Activated naive CD4-positive, alpha-beta T cell treated with anti-CD3 and anti-CD28 coated beads, Interleukin-2, amount 10 ng/mL, durations not matched to agents 7 days and 5 days (primary cell): ENCODE measurements at regions not wholly inside any gene's neighbourhood (a gene's known extent, or its start where the extent isn't known, plus 50 kb on each side); places are given as distances from the start of the nearest gene placed in this dataset.
"Not testable (repeated sequence)": the region's sequence is repeated elsewhere in the genome, so short reads cannot be mapped to it uniquely, and the experiment has no call there.

Source experiments
- CTCF ChIA-PET: fragments of 350-600 bp; sonication (Branson Sonifier 250); formaldehyde crosslinking; loops from one replicate; lab custom pipeline; 2021; ENCODE audit warnings: antibody characterized with exemption; lab: Charles Lee
- DNase-seq: peaks from one replicate; pipeline ENCODE4 v3.0.0-alpha.2; 2020
- H3K27ac Mint-ChIP-seq: one replicate; pipeline ENCODE4 v1.8.0; 2021; ENCODE audit warnings: mild to moderate bottlenecking, moderate library complexity, mixed read lengths
- H3K27me3 Mint-ChIP-seq: one replicate; pipeline ENCODE4 v1.8.0; 2021; ENCODE audit warnings: mild to moderate bottlenecking, mixed read lengths
- H3K36me3 Mint-ChIP-seq: one replicate; pipeline ENCODE4 v1.8.0; 2021; ENCODE audit warnings: mixed read lengths
- H3K4me1 Mint-ChIP-seq: one replicate; pipeline ENCODE4 v1.8.0; 2021; ENCODE audit warnings: mixed read lengths
- H3K4me3 Mint-ChIP-seq: one replicate; pipeline ENCODE4 v1.8.0; 2021; ENCODE audit warnings: mild to moderate bottlenecking, moderate library complexity, mixed read lengths
- H3K9me3 Mint-ChIP-seq: one replicate; pipeline ENCODE4 v1.8.0; 2021; ENCODE audit warnings: mixed read lengths

DNA sequence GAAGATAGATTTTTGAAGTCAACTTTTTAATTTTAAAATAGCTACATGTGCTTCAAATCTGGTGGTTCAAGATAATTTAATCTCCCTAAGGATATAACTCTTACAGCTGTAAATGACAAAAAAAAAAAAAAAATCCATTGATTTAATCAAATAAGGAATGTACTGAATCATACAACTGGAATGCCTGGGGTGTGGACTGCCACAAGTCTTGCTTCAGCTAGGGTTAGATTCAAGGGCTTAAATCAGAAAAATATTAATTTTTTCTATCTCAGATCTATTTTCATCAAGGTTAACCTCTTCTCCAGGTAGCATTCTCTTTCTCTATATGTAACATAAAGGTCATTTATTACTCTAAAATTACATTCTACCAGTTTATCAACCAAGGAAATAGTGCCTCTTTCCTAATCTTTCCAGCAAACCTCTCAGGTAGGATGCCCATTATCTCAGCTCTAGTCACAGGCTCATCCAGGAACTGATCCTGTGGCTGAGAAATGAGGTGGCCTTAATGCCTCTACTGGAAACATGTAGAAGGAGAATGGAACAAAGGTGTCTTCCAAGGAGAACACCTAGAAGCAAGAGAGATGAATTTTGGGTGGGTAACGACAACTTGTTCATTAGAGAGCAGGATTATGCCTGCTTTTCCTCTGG is 466.9 kb downstream of the CBLN4 start:
- DNase-seq = no peak
- Mint-ChIP-seq H3K4me1 (no peaks in the 10 kb centered on the region), H3K36me3 (no peaks in the 10 kb centered on the region), H3K27me3 (no peaks in the 10 kb centered on the region), H3K9me3 (peaks cover 11% of the 10 kb centered on the region), H3K27ac (no peak overlapping the region), H3K4me3 (no peak overlapping the region)
- CTCF ChIA-PET = no interaction called here

GRCh38 chr20:55535366-55535765 is 470.0 kb downstream of the CBLN4 start:
- Mint-ChIP-seq H3K36me3 (no peaks in the 10 kb centered on the region), H3K4me1 (no peaks in the 10 kb centered on the region), H3K9me3 (peaks cover 14% of the 10 kb centered on the region), H3K27me3 (no peaks in the 10 kb centered on the region), H3K27ac (no peak overlapping the region), H3K4me3 (no peak overlapping the region)
- no peak for DNase-seq
- CTCF ChIA-PET = no interaction called here

- no peak overlapping the region for H3K27ac Mint-ChIP-seq
- no peaks in the 10 kb centered on the region for H3K27me3 Mint-ChIP-seq
- CTCF ChIA-PET = no interaction called here
- peaks cover 14% of the 10 kb centered on the region for H3K9me3 Mint-ChIP-seq
- H3K36me3 Mint-ChIP-seq = no peaks in the 10 kb centered on the region
- H3K4me3 Mint-ChIP-seq = no peak overlapping the region
- no peaks in the 10 kb centered on the region for H3K4me1 Mint-ChIP-seq
- DNase-seq = no peak
Measured at GRCh38 chr20:55533632-55534031, 471.7 kb downstream of the CBLN4 start.

DNA sequence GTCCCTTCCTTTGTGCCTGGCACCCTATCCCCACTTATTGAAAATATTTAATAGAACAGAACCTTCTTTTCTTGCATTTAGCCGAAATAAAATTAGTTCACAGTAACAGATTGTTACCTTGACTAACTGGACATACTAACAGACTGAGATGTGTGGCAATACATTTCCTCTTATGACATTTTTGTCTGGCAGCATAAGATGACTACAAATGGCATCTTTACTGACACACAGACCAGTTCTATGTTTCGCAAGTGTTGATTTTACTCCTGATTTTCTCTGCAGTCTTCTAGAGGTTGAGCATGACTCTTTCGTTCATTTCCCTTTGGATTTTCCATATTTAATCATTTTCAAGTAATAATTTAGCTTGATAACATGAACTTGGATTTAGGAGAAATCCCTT is 474.6 kb downstream of the CBLN4 start:
- DNase-seq = no peak
- Mint-ChIP-seq H3K27ac (no peak overlapping the region), H3K27me3 (no peaks in the 10 kb centered on the region), H3K4me1 (no peaks in the 10 kb centered on the region), H3K9me3 (peaks cover 16% of the 10 kb centered on the region), H3K4me3 (no peak overlapping the region), H3K36me3 (no peaks in the 10 kb centered on the region)
- CTCF ChIA-PET = no interaction called here

DNA sequence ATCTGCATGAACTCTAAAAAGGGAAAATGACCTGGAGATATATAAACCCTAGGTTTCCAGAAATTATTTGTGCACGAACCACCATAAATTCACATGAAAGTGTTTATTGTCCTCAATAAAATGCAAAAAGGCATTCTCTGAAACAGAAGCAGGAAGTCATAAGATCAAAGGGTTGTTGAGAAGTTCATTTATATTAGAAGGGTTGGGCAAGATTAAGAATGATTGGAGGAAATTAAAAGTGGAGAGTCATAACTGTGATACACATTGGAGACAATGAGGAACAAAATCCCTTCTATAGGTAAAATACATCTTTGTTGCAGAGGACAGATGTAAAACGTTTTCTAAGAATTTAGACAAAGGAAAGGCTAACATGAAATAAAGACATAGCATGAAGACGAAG is 476.8 kb downstream of the CBLN4 start:
- Mint-ChIP-seq H3K4me1 (no peaks in the 10 kb centered on the region), H3K27me3 (no peaks in the 10 kb centered on the region), H3K27ac (no peak overlapping the region), H3K36me3 (no peaks in the 10 kb centered on the region), H3K9me3 (peaks cover 11% of the 10 kb centered on the region), H3K4me3 (no peak overlapping the region)
- CTCF ChIA-PET = no interaction called here
- DNase-seq = no peak

DNA sequence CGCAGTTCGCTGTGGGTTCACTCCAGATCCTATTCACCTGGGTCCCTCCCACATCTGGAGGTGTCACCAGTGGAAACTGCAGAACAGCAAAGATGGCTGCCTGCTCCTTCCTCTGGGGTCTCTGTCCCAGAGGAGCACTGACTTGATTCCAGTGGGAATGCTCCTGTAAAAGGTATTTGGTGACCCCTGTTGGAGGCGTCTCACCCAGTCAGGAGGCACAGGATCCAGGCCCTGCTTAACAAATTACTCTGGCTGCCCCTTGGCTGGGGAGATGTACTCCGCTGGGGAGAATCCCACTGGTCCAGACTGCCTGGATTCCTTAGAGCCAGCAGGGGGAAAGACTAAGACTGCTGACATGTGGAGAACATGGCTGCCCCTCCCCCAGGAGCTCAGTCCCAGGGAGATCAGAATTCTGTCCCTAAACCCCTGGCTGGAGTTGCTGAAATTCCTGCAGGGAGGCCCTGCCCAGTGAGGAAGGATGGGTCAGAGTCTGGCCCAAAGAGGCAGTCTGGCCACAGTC is 483.0 kb downstream of the CBLN4 start:
- Mint-ChIP-seq H3K9me3 (peaks cover 13% of the 10 kb centered on the region), H3K27ac (no peak overlapping the region), H3K4me3 (no peak overlapping the region), H3K4me1 (no peaks in the 10 kb centered on the region), H3K27me3 (no peaks in the 10 kb centered on the region), H3K36me3 (no peaks in the 10 kb centered on the region)
- CTCF ChIA-PET = no interaction called here
- DNase-seq = no peak

DNA sequence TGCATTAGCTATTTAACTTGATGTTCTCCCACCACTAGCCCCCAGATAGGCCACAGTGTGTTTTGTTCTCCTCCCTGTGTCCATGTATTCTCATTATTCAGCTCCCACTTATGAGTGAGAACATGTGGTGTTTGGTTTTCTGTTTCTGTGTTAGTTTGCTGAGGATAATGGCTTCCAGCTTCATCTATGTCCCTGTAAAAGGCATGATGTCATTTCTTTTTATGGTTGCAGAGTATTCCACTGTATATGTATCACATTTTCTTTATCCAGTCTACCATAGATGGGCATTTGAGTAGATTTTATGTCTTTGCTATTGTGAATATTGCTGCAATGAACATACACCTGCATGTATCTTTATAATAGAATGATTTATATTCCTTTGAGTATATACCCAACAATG is 487.7 kb downstream of the CBLN4 start:
- H3K4me1 Mint-ChIP-seq, DNase-seq, H3K36me3 Mint-ChIP-seq, H3K4me3 Mint-ChIP-seq, H3K27me3 Mint-ChIP-seq, H3K27ac Mint-ChIP-seq, CTCF ChIA-PET: not testable (repeated sequence)
- peaks cover 14% of the 10 kb centered on the region for H3K9me3 Mint-ChIP-seq

GRCh38 chr20:55515832-55516231 is 489.5 kb downstream of the CBLN4 start:
- CTCF ChIA-PET = no interaction called here
- Mint-ChIP-seq H3K27me3 (no peaks in the 10 kb centered on the region), H3K4me3 (no peak overlapping the region), H3K9me3 (peaks cover 6% of the 10 kb centered on the region), H3K27ac (no peak overlapping the region), H3K36me3 (no peaks in the 10 kb centered on the region), H3K4me1 (no peaks in the 10 kb centered on the region)
- DNase-seq = no peak

GRCh38 chr20:55514531-55514930 is 490.8 kb downstream of the CBLN4 start:
- H3K4me3 Mint-ChIP-seq = no peak overlapping the region
- DNase-seq = no peak
- peaks cover 6% of the 10 kb centered on the region for H3K9me3 Mint-ChIP-seq
- CTCF ChIA-PET = no interaction called here
- H3K27me3 Mint-ChIP-seq = no peaks in the 10 kb centered on the region
- no peaks in the 10 kb centered on the region for H3K4me1 Mint-ChIP-seq
- H3K36me3 Mint-ChIP-seq = no peaks in the 10 kb centered on the region
- H3K27ac Mint-ChIP-seq = no peak overlapping the region

DNA sequence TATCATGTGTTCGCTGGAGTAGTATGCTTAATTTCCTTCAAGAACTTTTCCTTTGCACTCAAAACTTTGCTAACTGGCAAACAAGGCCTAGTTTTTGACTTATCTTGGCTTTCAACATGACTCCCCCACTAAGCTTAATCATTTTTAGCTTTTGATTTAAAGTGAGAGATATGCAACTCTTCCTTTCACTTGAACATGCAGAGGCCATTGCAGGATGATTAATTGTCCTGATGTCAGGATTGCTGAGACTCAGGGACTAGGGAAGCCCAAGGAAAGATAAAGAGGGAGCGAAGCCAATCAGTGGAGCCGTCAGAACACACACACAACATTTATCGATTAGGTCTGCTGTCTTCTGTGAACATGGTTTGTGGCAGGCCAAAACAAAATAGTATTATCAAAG is 491.4 kb downstream of the CBLN4 start:
- CTCF ChIA-PET = no interaction called here
- Mint-ChIP-seq H3K4me3 (no peak overlapping the region), H3K9me3 (peaks cover 6% of the 10 kb centered on the region), H3K36me3 (no peaks in the 10 kb centered on the region), H3K4me1 (no peaks in the 10 kb centered on the region), H3K27ac (no peak overlapping the region), H3K27me3 (no peaks in the 10 kb centered on the region)
- no peak for DNase-seq

GRCh38 chr20:55500130-55500529 is 505.2 kb downstream of the CBLN4 start:
- Mint-ChIP-seq H3K27ac (no peak overlapping the region), H3K27me3 (no peaks in the 10 kb centered on the region), H3K4me3 (no peak overlapping the region), H3K9me3 (peaks cover 18% of the 10 kb centered on the region), H3K4me1 (no peaks in the 10 kb centered on the region), H3K36me3 (no peaks in the 10 kb centered on the region)
- CTCF ChIA-PET = no interaction called here
- DNase-seq = no peak

DNA sequence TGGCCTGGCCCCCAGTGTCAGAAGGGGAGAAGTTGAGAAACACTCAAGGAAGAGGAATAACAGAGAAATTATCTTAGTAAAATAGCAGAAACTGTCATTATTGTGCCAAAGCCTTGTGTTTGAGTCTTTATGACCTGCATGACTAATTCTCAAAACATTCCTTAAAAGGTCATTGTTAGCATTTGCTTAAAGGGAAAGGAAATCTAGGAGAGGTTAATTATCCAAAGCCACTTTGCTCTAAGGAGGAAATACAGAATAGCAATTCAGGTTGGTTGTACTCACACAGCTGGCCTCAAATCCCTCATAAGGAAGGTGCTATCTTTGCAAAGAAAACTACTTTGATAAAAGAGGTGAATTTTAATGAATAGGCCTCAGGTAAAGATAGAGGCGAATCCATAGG is 516.7 kb downstream of the CBLN4 start:
- CTCF ChIA-PET = no interaction called here
- Mint-ChIP-seq H3K9me3 (peaks cover 22% of the 10 kb centered on the region), H3K36me3 (no peaks in the 10 kb centered on the region), H3K27ac (no peak overlapping the region), H3K4me3 (no peak overlapping the region), H3K27me3 (no peaks in the 10 kb centered on the region), H3K4me1 (no peaks in the 10 kb centered on the region)
- DNase-seq = no peak

GRCh38 chr20:55478724-55479450 is 526.4 kb downstream of the CBLN4 start:
- peaks cover 4% of the 10 kb centered on the region for H3K9me3 Mint-ChIP-seq
- no peak overlapping the region for H3K27ac Mint-ChIP-seq
- no peak overlapping the region for H3K4me3 Mint-ChIP-seq
- no peaks in the 10 kb centered on the region for H3K36me3 Mint-ChIP-seq
- no peaks in the 10 kb centered on the region for H3K4me1 Mint-ChIP-seq
- H3K27me3 Mint-ChIP-seq = no peaks in the 10 kb centered on the region
- CTCF ChIA-PET = no interaction called here
- DNase-seq = no peak

- H3K27me3 Mint-ChIP-seq = no peaks in the 10 kb centered on the region
Measured at GRCh38 chr20:55472704-55473103, 532.6 kb downstream of the CBLN4 start.

More at GRCh38 chr20:55472704-55473103, 532.6 kb downstream of the CBLN4 start:
- Mint-ChIP-seq H3K36me3 (no peaks in the 10 kb centered on the region), H3K4me1 (no peaks in the 10 kb centered on the region), H3K27ac (no peak overlapping the region), H3K4me3 (no peak overlapping the region), H3K9me3 (peaks cover 8% of the 10 kb centered on the region)
- CTCF ChIA-PET = no interaction called here
- no peak for DNase-seq
